ENCODE measurements at regions not wholly inside any gene's neighbourhood (a gene's known extent, or its start where the extent isn't known, plus 50 kb on each side); places are given as distances from the start of the nearest gene placed in this dataset.

- in situ Hi-C loops (cut with HindIII; ENCODE audit: low sequenced_read_pairs): no loop called here
These were observed 258.6 kb upstream of the DCN start for GRCh38 chr12:91441246-91441645.

GRCh38 chr12:91434081-91434480 is 251.5 kb upstream of the DCN start:
- in situ Hi-C loops (cut with HindIII; ENCODE audit: low sequenced_read_pairs): no loop called here

GRCh38 chr12:91432755-91433154 is 250.1 kb upstream of the DCN start:
- in situ Hi-C loops (cut with HindIII; ENCODE audit: low sequenced_read_pairs): no loop called here

GRCh38 chr12:91432089-91432488 is 249.5 kb upstream of the DCN start:
- in situ Hi-C loops (cut with HindIII; ENCODE audit: low sequenced_read_pairs): no loop called here

- in situ Hi-C loops (cut with HindIII; ENCODE audit: low sequenced_read_pairs): no loop called here
These were observed 241.9 kb upstream of the DCN start for GRCh38 chr12:91424506-91424905.

GRCh38 chr12:91423693-91424050 is 241.1 kb upstream of the DCN start:
- in situ Hi-C loops (cut with HindIII; ENCODE audit: low sequenced_read_pairs): no loop called here

GRCh38 chr12:91422811-91423692 is 240.4 kb upstream of the DCN start:
- in situ Hi-C loops (cut with HindIII; ENCODE audit: low sequenced_read_pairs): no loop called here

- in situ Hi-C loops (cut with HindIII; ENCODE audit: low sequenced_read_pairs): no loop called here
These were observed 239.5 kb upstream of the DCN start for GRCh38 chr12:91422127-91422526.

- in situ Hi-C loops (cut with HindIII; ENCODE audit: low sequenced_read_pairs): no loop called here
These were observed 237.2 kb upstream of the DCN start for GRCh38 chr12:91419809-91420208.

- in situ Hi-C loops (cut with HindIII; ENCODE audit: low sequenced_read_pairs): no loop called here
These were observed 235.8 kb upstream of the DCN start for GRCh38 chr12:91418221-91419090.

GRCh38 chr12:91417650-91418049 is 235.0 kb upstream of the DCN start:
- in situ Hi-C loops (cut with HindIII; ENCODE audit: low sequenced_read_pairs): no loop called here

GRCh38 chr12:91414636-91415035 is 232.0 kb upstream of the DCN start:
- in situ Hi-C loops (cut with HindIII; ENCODE audit: low sequenced_read_pairs): no loop called here

GRCh38 chr12:91413581-91414546 is 231.2 kb upstream of the DCN start:
- in situ Hi-C loops (cut with HindIII; ENCODE audit: low sequenced_read_pairs): no loop called here

GRCh38 chr12:91406920-91407341 is 224.3 kb upstream of the DCN start:
- in situ Hi-C loops (cut with HindIII; ENCODE audit: low sequenced_read_pairs): no loop called here

GRCh38 chr12:91404441-91404840 is 221.8 kb upstream of the DCN start:
- in situ Hi-C loops (cut with HindIII; ENCODE audit: low sequenced_read_pairs): no loop called here

GRCh38 chr12:91401190-91401589 is 218.6 kb upstream of the DCN start:
- in situ Hi-C loops (cut with HindIII; ENCODE audit: low sequenced_read_pairs): no loop called here

GRCh38 chr12:91400271-91400670 is 217.7 kb upstream of the DCN start:
- in situ Hi-C loops (cut with HindIII; ENCODE audit: low sequenced_read_pairs): no loop called here

GRCh38 chr12:91397866-91398532 is 215.4 kb upstream of the DCN start:
- in situ Hi-C loops (cut with HindIII; ENCODE audit: low sequenced_read_pairs): loop anchor here (25.0 kb wide), 1 partner anchor 1239 kb away; no protein-coding TSS in a partner anchor

- in situ Hi-C loops (cut with HindIII; ENCODE audit: low sequenced_read_pairs): loop anchor here (25.0 kb wide), 1 partner anchor 1241 kb away; no protein-coding TSS in a partner anchor
These were observed 213.7 kb upstream of the DCN start for GRCh38 chr12:91396293-91396692.

- in situ Hi-C loops (cut with HindIII; ENCODE audit: low sequenced_read_pairs): loop anchor here (25.0 kb wide), 1 partner anchor 1242 kb away; no protein-coding TSS in a partner anchor
These were observed 213.1 kb upstream of the DCN start for GRCh38 chr12:91395628-91396135.

All from DLD1 (cell line).